SK-N-SH (cell line): ENCODE measurements at regions not wholly inside any gene's neighbourhood (a gene's known extent, or its start where the extent isn't known, plus 50 kb on each side); places are given as distances from the start of the nearest gene placed in this dataset.

Source experiments
- CTCF ChIA-PET: fragments of 300-600, 350-600 bp; formaldehyde crosslinking; extraction: SDS; loops from one replicate; lab custom pipeline; 2021; lab: Yijun Ruan, JAX
- POLR2A ChIA-PET: fragments of 350-600 bp; sonication (Branson Sonifier 250); formaldehyde crosslinking; extraction: SDS; loops from one replicate; lab custom pipeline; 2020; ENCODE audit warnings: antibody characterized with exemption, inconsistent platforms; lab: Yijun Ruan, JAX
- DNase-seq: peaks from one replicate; pipeline ENCODE4 v3.0.0; 2012
- H2AFZ ChIP-seq: fragments of 200-600 bp; sonication (generic); 2 replicates; pipeline ENCODE4 v1.8.1; 2016; ENCODE audit warnings: antibody characterized with exemption, mild to moderate bottlenecking, low read depth
- H3F3A ChIP-seq: fragments of 200-600 bp; sonication (generic); replicated peaks from 2 replicates; pipeline ENCODE3; 2016; ENCODE audit warnings: antibody characterized with exemption, mild to moderate bottlenecking; ENCODE audit not compliant: insufficient read depth
- H3K27ac ChIP-seq, 2 experiments: fragments of 200-500 bp in 1 of 2; fragments of 200-600 bp in 1 of 2; sonication (Bioruptor generic) in 1 of 2; sonication (generic), shearing (Covaris generic) in 1 of 2; 2 replicates each; pipeline versions ENCODE4 v1.5.1 to v1.6.1; 2014 to 2016; ENCODE audit warnings: low read depth in 2 of 2, inconsistent platforms in 1 of 2, low read length in 1 of 2, mild to moderate bottlenecking in 1 of 2, mixed read lengths in 1 of 2
- H3K27me3 ChIP-seq: fragments of 200-600 bp; sonication (generic), shearing (Covaris generic); 2 replicates; pipeline ENCODE4 v1.6.1; 2016; ENCODE audit warnings: mixed run types; ENCODE audit not compliant: insufficient read depth
- H3K36me3 ChIP-seq, 2 experiments: fragments of 200-500 bp in 1 of 2; fragments of 200-600 bp in 1 of 2; sonication (Bioruptor generic) in 1 of 2; sonication (generic) in 1 of 2; replicated peaks in 1 of 2; 2 replicates each; pipeline versions ENCODE3 to v1.5.1; 2014 to 2016; ENCODE audit warnings: low read length in 1 of 2, mild to moderate bottlenecking in 1 of 2; ENCODE audit not compliant: insufficient read depth in 2 of 2, control insufficient read depth in 1 of 2
- H3K4me1 ChIP-seq, 2 experiments: fragments of 200-500 bp in 1 of 2; fragments of 200-600 bp in 1 of 2; sonication (Bioruptor generic) in 1 of 2; sonication (generic), shearing (Covaris generic) in 1 of 2; 2 replicates each; pipeline versions ENCODE4 v1.5.1 to v1.6.1; 2014 to 2016; ENCODE audit warnings: low read depth in 1 of 2, low read length in 1 of 2, mixed run types in 1 of 2; ENCODE audit not compliant: insufficient read depth in 2 of 2, control insufficient read depth in 1 of 2
- H3K4me2 ChIP-seq: fragments of 200-600 bp; sonication (generic), shearing (Covaris generic); 2 replicates; pipeline ENCODE4 v1.6.1; 2017; ENCODE audit warnings: mixed run types
- H3K4me3 ChIP-seq, 2 experiments: fragments of 200-500 bp in 1 of 2; fragments of 200-600 bp in 1 of 2; sonication (Bioruptor generic) in 1 of 2; sonication (generic), shearing (Covaris generic) in 1 of 2; 2 replicates each; pipeline versions ENCODE4 v1.5.1 to v1.8.1; 2014 to 2016; ENCODE audit warnings: low read depth in 2 of 2, inconsistent platforms in 1 of 2, low read length in 1 of 2, mild to moderate bottlenecking in 1 of 2, mixed read lengths in 1 of 2, moderate library complexity in 1 of 2
- H3K79me2 ChIP-seq: fragments of 200-600 bp; sonication (generic); 2 replicates; pipeline ENCODE4 v1.8.1; 2017; ENCODE audit warnings: mild to moderate bottlenecking; ENCODE audit not compliant: insufficient read depth
- H3K9ac ChIP-seq: fragments of 200-600 bp; sonication (generic); 2 replicates; pipeline ENCODE4 v1.6.1; 2017; ENCODE audit warnings: mixed run types
- H3K9me2 ChIP-seq: fragments of 200-600 bp; sonication (generic); 2 replicates; pipeline ENCODE4 v1.6.1; 2017; ENCODE audit warnings: mixed run types
- H3K9me3 ChIP-seq: fragments of 200-600 bp; sonication (generic); 2 replicates; pipeline ENCODE4 v1.6.1; 2017; ENCODE audit warnings: mixed run types, mild to moderate bottlenecking, moderate library complexity
- H4K20me1 ChIP-seq: fragments of 200-600 bp; sonication (generic); 2 replicates; pipeline ENCODE4 v1.6.1; 2017; ENCODE audit warnings: mild to moderate bottlenecking, mixed run types; ENCODE audit not compliant: insufficient read depth
- CHD2 ChIP-seq: fragments of 150-350 bp; IDR thresholded peaks from 2 replicates; pipeline ENCODE4 v1.6.1; 2018; ENCODE audit warnings: low read length; ENCODE audit not compliant: partially characterized antibody
- ELF1 ChIP-seq: IDR thresholded peaks from 2 replicates; pipeline ENCODE4 v1.4.0; 2012
- EP300 ChIP-seq, 2 experiments: IDR thresholded peaks; 2 replicates each; pipeline versions ENCODE4 v1.4.0 to v1.6.1; 2012; ENCODE audit warnings: borderline replicate concordance in 1 of 2, low read depth in 1 of 2, low read length in 1 of 2
- EZH2phosphoT487 ChIP-seq: fragments of 200-600 bp; sonication (generic); IDR thresholded peaks from 2 replicates; pipeline ENCODE4 v1.6.1; 2017; ENCODE audit warnings: low read depth, mixed run types, mild to moderate bottlenecking, antibody characterized with exemption, moderate library complexity, borderline replicate concordance
- FOSL2 ChIP-seq: IDR thresholded peaks from 2 replicates; pipeline ENCODE4 v1.4.0; 2012; ENCODE audit warnings: low read depth, mild to moderate bottlenecking, moderate library complexity, borderline replicate concordance
- FOXJ3 ChIP-seq: sonication (generic); formaldehyde crosslinking; IDR thresholded peaks from 2 replicates; pipeline ENCODE4 v1.5.1; 2020; ENCODE audit warnings: mild to moderate bottlenecking, missing genetic modification reagents
- FOXM1 ChIP-seq: IDR thresholded peaks from 2 replicates; pipeline ENCODE4 v1.4.0; 2012; ENCODE audit warnings: low read depth, mild to moderate bottlenecking
- GABPA ChIP-seq: IDR thresholded peaks from 2 replicates; pipeline ENCODE4 v1.4.0; 2012; ENCODE audit warnings: low read depth, mild to moderate bottlenecking
- GATA2 ChIP-seq: sonication (generic); formaldehyde crosslinking; IDR thresholded peaks from 2 replicates; pipeline ENCODE4 v1.5.0; 2020; ENCODE audit warnings: mild to moderate bottlenecking, missing genetic modification reagents
- IRF3 ChIP-seq: fragments of 150-350 bp; IDR thresholded peaks from 2 replicates; pipeline ENCODE4 v1.6.1; 2016; ENCODE audit warnings: mild to moderate bottlenecking, low read depth, low read length
- JUND ChIP-seq: IDR thresholded peaks from 2 replicates; pipeline ENCODE4 v1.4.0; 2012
- MAX ChIP-seq: IDR thresholded peaks from 2 replicates; pipeline ENCODE4 v1.4.0; 2012; ENCODE audit warnings: low read depth
- MXI1 ChIP-seq: IDR thresholded peaks from 2 replicates; pipeline ENCODE4 v1.6.1; 2012; ENCODE audit warnings: mild to moderate bottlenecking, low read depth, low read length, improper control_type of control experiment
- NFIC ChIP-seq: IDR thresholded peaks from 2 replicates; pipeline ENCODE4 v1.4.0; 2012; ENCODE audit warnings: borderline replicate concordance
- NRF1 ChIP-seq: IDR thresholded peaks from 2 replicates; pipeline ENCODE4 v1.6.1; 2012; ENCODE audit warnings: low read depth, mild to moderate bottlenecking, low read length
- POLR2AphosphoS5 ChIP-seq: IDR thresholded peaks from 2 replicates; pipeline ENCODE4 v1.6.1; 2012; ENCODE audit warnings: low read depth, low read length
- RAD21 ChIP-seq: IDR thresholded peaks from 2 replicates; pipeline ENCODE4 v1.6.1; 2012; ENCODE audit warnings: mild to moderate bottlenecking, low read length
- RCOR1 ChIP-seq: fragments of 150-350 bp; IDR thresholded peaks from 2 replicates; pipeline ENCODE4 v1.6.1; 2017; ENCODE audit warnings: antibody characterized with exemption, low read length
- RFX5 ChIP-seq: IDR thresholded peaks from 2 replicates; pipeline ENCODE4 v1.6.1; 2012; ENCODE audit warnings: mild to moderate bottlenecking, improper control_type of control experiment, low read length
- SIN3A ChIP-seq: IDR thresholded peaks from 2 replicates; pipeline ENCODE4 v1.6.1; 2012; ENCODE audit warnings: low read depth, mild to moderate bottlenecking, low read length, moderate library complexity, borderline replicate concordance
- SMC3 ChIP-seq: IDR thresholded peaks from 2 replicates; pipeline ENCODE4 v1.6.1; 2012; ENCODE audit warnings: low read depth, low read length, improper control_type of control experiment
- TAF1 ChIP-seq: IDR thresholded peaks from 2 replicates; pipeline ENCODE4 v1.6.1; 2012; ENCODE audit warnings: low read depth, mild to moderate bottlenecking, low read length, moderate library complexity, borderline replicate concordance
- TCF12 ChIP-seq: IDR thresholded peaks from 2 replicates; pipeline ENCODE4 v1.4.0; 2012
- TEAD4 ChIP-seq: IDR thresholded peaks from 2 replicates; pipeline ENCODE4 v1.4.0; 2012; ENCODE audit warnings: mild to moderate bottlenecking, borderline replicate concordance; ENCODE audit not compliant: insufficient read depth
- YY1 ChIP-seq: IDR thresholded peaks from 2 replicates; pipeline ENCODE4 v1.4.0; 2012; ENCODE audit warnings: low read depth, mild to moderate bottlenecking
- WGBS: methylation state at CpG from one replicate; pipeline ENCODE4 v1.1.6; 2017; ENCODE audit warnings: low lambda C conversion rate; 5-methylcytosine and 5-hydroxymethylcytosine counted together
- TF ChIP-seq, protein P1 (sequence below): IDR thresholded peaks from 2 replicates; pipeline ENCODE4 v1.6.1; 2012; ENCODE audit warnings: mild to moderate bottlenecking, low read depth, low read length, moderate library complexity
- TF ChIP-seq, protein P2 (sequence below): fragments of 150-350 bp; IDR thresholded peaks from 2 replicates; pipeline ENCODE4 v1.6.1; 2017; ENCODE audit warnings: antibody characterized with exemption, low read length, low read depth, borderline replicate concordance
- TF ChIP-seq, protein P3 (sequence below): fragments of 200-600 bp; sonication (generic); IDR thresholded peaks from 2 replicates; pipeline ENCODE4 v1.6.1; 2017; ENCODE audit warnings: antibody characterized with exemption, mild to moderate bottlenecking, moderate library complexity

DNA sequence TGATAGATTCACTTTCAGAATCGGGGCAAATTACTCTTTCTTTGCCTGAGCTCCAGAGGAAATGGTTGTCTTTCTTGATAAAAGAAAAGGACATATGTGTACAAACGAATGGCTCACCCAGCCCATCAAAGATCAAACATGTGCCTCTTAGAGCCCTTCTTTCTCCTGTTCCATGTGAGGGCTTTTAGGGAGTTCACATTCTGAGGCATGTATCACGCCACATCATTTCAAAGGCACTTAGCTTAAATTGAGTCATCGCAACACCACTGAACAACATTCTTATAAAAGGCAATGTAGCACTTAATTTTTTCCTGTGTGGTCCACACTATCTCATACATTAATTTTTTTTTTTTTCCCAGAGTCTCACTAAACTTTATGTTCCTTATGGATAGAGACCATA lies 521.0 kb downstream of the SUCLA2 start:
- CTCF ChIA-PET = interaction anchor here (1.4 kb wide), 1 partner anchor 13 kb away, joined by 3 read pairs; no protein-coding TSS in a partner anchor
- peak; percentile 66 for TF ChIP-seq MAX
- no peak for TF ChIP-seq NFIC
- TF ChIP-seq EZH2phosphoT487 = no peak
- TF ChIP-seq GABPA = no peak
- no peak for TF ChIP-seq TAF1
- TF ChIP-seq MXI1 = no peak
- TF ChIP-seq SIN3A = no peak
- TF ChIP-seq EP300 (IDR thresholded peaks at IDR 0.05; ENCODE audit: borderline replicate concordance in 1 of 2, low read depth in 1 of 2, low read length in 1 of 2) = 0 out of 4 replicates have a peak, but pooled peaks of 1 of the 2 experiments have one; percentile 27
- no peak for TF ChIP-seq ELF1
- no peak for TF ChIP-seq GATA2 (CRISPR knock-in tag)
- TF ChIP-seq RCOR1 = no peak
- TF ChIP-seq, protein P1, sequence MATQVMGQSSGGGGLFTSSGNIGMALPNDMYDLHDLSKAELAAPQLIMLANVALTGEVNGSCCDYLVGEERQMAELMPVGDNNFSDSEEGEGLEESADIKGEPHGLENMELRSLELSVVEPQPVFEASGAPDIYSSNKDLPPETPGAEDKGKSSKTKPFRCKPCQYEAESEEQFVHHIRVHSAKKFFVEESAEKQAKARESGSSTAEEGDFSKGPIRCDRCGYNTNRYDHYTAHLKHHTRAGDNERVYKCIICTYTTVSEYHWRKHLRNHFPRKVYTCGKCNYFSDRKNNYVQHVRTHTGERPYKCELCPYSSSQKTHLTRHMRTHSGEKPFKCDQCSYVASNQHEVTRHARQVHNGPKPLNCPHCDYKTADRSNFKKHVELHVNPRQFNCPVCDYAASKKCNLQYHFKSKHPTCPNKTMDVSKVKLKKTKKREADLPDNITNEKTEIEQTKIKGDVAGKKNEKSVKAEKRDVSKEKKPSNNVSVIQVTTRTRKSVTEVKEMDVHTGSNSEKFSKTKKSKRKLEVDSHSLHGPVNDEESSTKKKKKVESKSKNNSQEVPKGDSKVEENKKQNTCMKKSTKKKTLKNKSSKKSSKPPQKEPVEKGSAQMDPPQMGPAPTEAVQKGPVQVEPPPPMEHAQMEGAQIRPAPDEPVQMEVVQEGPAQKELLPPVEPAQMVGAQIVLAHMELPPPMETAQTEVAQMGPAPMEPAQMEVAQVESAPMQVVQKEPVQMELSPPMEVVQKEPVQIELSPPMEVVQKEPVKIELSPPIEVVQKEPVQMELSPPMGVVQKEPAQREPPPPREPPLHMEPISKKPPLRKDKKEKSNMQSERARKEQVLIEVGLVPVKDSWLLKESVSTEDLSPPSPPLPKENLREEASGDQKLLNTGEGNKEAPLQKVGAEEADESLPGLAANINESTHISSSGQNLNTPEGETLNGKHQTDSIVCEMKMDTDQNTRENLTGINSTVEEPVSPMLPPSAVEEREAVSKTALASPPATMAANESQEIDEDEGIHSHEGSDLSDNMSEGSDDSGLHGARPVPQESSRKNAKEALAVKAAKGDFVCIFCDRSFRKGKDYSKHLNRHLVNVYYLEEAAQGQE = no peak
- TF ChIP-seq SMC3 = no peak
- TF ChIP-seq FOXM1 = no peak
- no peak for TF ChIP-seq IRF3
- TF ChIP-seq TCF12 = peak; percentile 51
- TF ChIP-seq NRF1 = no peak
- TF ChIP-seq RFX5 = no peak
- no peak for TF ChIP-seq YY1
- TF ChIP-seq FOXJ3 (CRISPR knock-in tag) = no peak
- TF ChIP-seq FOSL2 = peak; percentile 85
- peak; percentile 59; the same call in 1 of the 2 replicates for TF ChIP-seq TEAD4
- TF ChIP-seq POLR2AphosphoS5 = no peak
- TF ChIP-seq RAD21 = no peak
- peak; percentile 78 for TF ChIP-seq JUND
- TF ChIP-seq, protein P2, sequence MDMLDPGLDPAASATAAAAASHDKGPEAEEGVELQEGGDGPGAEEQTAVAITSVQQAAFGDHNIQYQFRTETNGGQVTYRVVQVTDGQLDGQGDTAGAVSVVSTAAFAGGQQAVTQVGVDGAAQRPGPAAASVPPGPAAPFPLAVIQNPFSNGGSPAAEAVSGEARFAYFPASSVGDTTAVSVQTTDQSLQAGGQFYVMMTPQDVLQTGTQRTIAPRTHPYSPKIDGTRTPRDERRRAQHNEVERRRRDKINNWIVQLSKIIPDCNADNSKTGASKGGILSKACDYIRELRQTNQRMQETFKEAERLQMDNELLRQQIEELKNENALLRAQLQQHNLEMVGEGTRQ = no peak
- TF ChIP-seq, protein P3, sequence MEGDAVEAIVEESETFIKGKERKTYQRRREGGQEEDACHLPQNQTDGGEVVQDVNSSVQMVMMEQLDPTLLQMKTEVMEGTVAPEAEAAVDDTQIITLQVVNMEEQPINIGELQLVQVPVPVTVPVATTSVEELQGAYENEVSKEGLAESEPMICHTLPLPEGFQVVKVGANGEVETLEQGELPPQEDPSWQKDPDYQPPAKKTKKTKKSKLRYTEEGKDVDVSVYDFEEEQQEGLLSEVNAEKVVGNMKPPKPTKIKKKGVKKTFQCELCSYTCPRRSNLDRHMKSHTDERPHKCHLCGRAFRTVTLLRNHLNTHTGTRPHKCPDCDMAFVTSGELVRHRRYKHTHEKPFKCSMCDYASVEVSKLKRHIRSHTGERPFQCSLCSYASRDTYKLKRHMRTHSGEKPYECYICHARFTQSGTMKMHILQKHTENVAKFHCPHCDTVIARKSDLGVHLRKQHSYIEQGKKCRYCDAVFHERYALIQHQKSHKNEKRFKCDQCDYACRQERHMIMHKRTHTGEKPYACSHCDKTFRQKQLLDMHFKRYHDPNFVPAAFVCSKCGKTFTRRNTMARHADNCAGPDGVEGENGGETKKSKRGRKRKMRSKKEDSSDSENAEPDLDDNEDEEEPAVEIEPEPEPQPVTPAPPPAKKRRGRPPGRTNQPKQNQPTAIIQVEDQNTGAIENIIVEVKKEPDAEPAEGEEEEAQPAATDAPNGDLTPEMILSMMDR = no peak
- no peak for TF ChIP-seq CHD2

More for the DNA sequence above, 521.0 kb downstream of the SUCLA2 start:
- peak overlapping the region; percentile 67 for H2AFZ ChIP-seq
- no peaks in the 10 kb centered on the region for H4K20me1 ChIP-seq
- H3K4me1 ChIP-seq = peaks cover 0 to 5% of the 10 kb centered on the region in 2 experiments; a peak in 1 of 4 replicates
- H3K9me2 ChIP-seq = no peaks in the 10 kb centered on the region
- H3K27me3 ChIP-seq = no peaks in the 10 kb centered on the region
- WGBS = 23% methylated on average over 4 of the region's 4 CpGs
- peak overlapping the region; percentile 35 for H3K4me2 ChIP-seq
- peak overlapping the region in 1 of 2 experiments; percentile 4; a peak in 1 of 4 replicates for H3K4me3 ChIP-seq
- H3F3A ChIP-seq = peaks cover 4% of the 10 kb centered on the region
- H3K27ac ChIP-seq = peak overlapping the region; percentile 28 to 76; a peak in 3 of 4 replicates
- no peak for DNase-seq
- no peaks in the 10 kb centered on the region for H3K79me2 ChIP-seq
- H3K9me3 ChIP-seq = no peaks in the 10 kb centered on the region
- no peaks in the 10 kb centered on the region for H3K36me3 ChIP-seq
- peak overlapping the region; percentile 20; the same call in 1 of the 2 replicates for H3K9ac ChIP-seq
- POLR2A ChIA-PET = no interaction called here
